ENCODE measurements at regions not wholly inside any gene's neighbourhood (a gene's known extent, or its start where the extent isn't known, plus 50 kb on each side); places are given as distances from the start of the nearest gene placed in this dataset.

DNA sequence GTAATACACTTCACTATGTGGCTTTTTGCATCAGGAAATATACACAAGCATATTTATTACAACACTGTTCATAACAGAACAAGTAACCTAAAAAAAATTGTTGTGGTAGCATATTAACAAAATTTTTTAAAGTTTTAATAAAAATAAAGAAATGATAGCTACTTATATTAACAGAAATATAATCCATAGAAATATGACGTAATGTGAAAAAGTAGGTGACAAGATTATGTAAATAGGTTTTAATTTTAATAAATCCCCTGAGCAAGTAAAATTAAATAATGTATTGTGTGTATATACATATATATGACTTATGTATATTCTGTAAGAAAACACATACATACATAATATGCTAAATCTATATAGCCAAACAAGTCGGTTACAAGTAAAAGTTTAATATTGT is 359.9 kb downstream of the SEC16B start:
- H3K36me3 ChIP-seq (ENCODE audit: low read depth, low read length): no peaks in the 10 kb centered on the region
- H3K79me2 ChIP-seq (ENCODE audit: low read length): no peaks in the 10 kb centered on the region
- H3K4me2 ChIP-seq (ENCODE audit: low read length): no peak overlapping the region
- ChIA-PET CTCF (no interaction called here), POLR2A (ENCODE audit: unreplicated experiment) (no interaction called here)
- H3K9me2 ChIP-seq (replicated peaks; ENCODE audit: low read length): no peaks in the 10 kb centered on the region
- no peak overlapping the region for H3K4me3 ChIP-seq (ENCODE audit: low read length)
- intact Hi-C loops (cut with micrococcal nuclease): no loop called here
- no peaks in the 10 kb centered on the region for H3K9me3 ChIP-seq (ENCODE audit: low read length)
- no peak for DNase-seq
- H4K20me1 ChIP-seq (ENCODE audit: low read length): no peaks in the 10 kb centered on the region
- no peak overlapping the region for H3K9ac ChIP-seq (ENCODE audit: low read length)
- H3K27ac ChIP-seq (ENCODE audit: low read length): no peak overlapping the region
- ATAC-seq: no peak
- no peaks in the 10 kb centered on the region for H3F3A ChIP-seq (ENCODE audit: low read length, unreplicated experiment)
- H2AFZ ChIP-seq (ENCODE audit: low read length): no peak overlapping the region
- no peaks in the 10 kb centered on the region for H3K27me3 ChIP-seq (ENCODE audit: low read length)
- no peaks in the 10 kb centered on the region; the same call in 1 of the 2 replicates for H3K4me1 ChIP-seq (ENCODE audit: insufficient read depth, low read length)
- TF ChIP-seq, protein P1, sequence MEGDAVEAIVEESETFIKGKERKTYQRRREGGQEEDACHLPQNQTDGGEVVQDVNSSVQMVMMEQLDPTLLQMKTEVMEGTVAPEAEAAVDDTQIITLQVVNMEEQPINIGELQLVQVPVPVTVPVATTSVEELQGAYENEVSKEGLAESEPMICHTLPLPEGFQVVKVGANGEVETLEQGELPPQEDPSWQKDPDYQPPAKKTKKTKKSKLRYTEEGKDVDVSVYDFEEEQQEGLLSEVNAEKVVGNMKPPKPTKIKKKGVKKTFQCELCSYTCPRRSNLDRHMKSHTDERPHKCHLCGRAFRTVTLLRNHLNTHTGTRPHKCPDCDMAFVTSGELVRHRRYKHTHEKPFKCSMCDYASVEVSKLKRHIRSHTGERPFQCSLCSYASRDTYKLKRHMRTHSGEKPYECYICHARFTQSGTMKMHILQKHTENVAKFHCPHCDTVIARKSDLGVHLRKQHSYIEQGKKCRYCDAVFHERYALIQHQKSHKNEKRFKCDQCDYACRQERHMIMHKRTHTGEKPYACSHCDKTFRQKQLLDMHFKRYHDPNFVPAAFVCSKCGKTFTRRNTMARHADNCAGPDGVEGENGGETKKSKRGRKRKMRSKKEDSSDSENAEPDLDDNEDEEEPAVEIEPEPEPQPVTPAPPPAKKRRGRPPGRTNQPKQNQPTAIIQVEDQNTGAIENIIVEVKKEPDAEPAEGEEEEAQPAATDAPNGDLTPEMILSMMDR (conservative IDR thresholded peaks at IDR 0.05; ENCODE audit: low read depth, low read length): no peak
- no peak for TF ChIP-seq EZH2phosphoT487 (IDR thresholded peaks at IDR 0.05; ENCODE audit: borderline replicate concordance, low read length)
- TF ChIP-seq EZH2 (IDR thresholded peaks at IDR 0.05; ENCODE audit: low read length, unreplicated experiment): no peak
- no TSS peak for BruUV-seq (replicated peaks)

DNA sequence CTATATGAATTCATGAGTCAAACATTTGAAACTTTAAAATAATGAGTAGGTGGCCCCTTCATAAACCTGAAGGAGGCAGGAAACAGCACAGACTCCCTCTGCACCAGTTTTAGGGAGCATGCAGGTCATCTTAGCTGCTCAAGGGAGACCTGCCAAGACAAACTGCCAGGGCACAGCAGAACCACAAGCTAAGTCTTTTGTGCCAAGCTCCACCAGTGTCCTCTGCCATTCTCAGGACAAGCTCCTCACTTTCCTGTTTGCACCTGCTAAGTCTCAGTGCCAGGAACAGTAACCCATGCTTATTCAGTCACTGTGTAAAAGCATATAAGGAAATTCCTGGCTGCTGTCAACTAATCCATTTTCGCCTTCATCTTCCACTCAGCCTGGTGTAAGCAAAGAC is 368.9 kb downstream of the SEC16B start:
- no peak overlapping the region for H3K9ac ChIP-seq (ENCODE audit: low read length)
- ChIA-PET POLR2A (ENCODE audit: unreplicated experiment) (no interaction called here), CTCF (no interaction called here)
- no peaks in the 10 kb centered on the region for H3K36me3 ChIP-seq (ENCODE audit: low read depth, low read length)
- BruUV-seq (replicated peaks): no TSS peak
- intact Hi-C loops (cut with micrococcal nuclease): no loop called here
- TF ChIP-seq EZH2phosphoT487 (IDR thresholded peaks at IDR 0.05; ENCODE audit: borderline replicate concordance, low read length) (no peak), EZH2 (IDR thresholded peaks at IDR 0.05; ENCODE audit: low read length, unreplicated experiment) (no peak)
- TF ChIP-seq, protein P1 (conservative IDR thresholded peaks at IDR 0.05; ENCODE audit: low read depth, low read length): no peak
- no peaks in the 10 kb centered on the region for H4K20me1 ChIP-seq (ENCODE audit: low read length)
- no peak overlapping the region for H3K27ac ChIP-seq (ENCODE audit: low read length)
- DNase-seq: no peak
- no peaks in the 10 kb centered on the region for H3K27me3 ChIP-seq (ENCODE audit: low read length)
- H3K79me2 ChIP-seq (ENCODE audit: low read length): no peaks in the 10 kb centered on the region
- H2AFZ ChIP-seq (ENCODE audit: low read length): no peak overlapping the region
- H3K4me3 ChIP-seq (ENCODE audit: low read length): no peak overlapping the region
- no peaks in the 10 kb centered on the region for H3K9me3 ChIP-seq (ENCODE audit: low read length)
- H3F3A ChIP-seq (ENCODE audit: low read length, unreplicated experiment): no peaks in the 10 kb centered on the region
- H3K4me2 ChIP-seq (ENCODE audit: low read length): no peak overlapping the region
- no peaks in the 10 kb centered on the region for H3K9me2 ChIP-seq (replicated peaks; ENCODE audit: low read length)
- ATAC-seq: no peak
- H3K4me1 ChIP-seq (ENCODE audit: insufficient read depth, low read length): no peaks in the 10 kb centered on the region

DNA sequence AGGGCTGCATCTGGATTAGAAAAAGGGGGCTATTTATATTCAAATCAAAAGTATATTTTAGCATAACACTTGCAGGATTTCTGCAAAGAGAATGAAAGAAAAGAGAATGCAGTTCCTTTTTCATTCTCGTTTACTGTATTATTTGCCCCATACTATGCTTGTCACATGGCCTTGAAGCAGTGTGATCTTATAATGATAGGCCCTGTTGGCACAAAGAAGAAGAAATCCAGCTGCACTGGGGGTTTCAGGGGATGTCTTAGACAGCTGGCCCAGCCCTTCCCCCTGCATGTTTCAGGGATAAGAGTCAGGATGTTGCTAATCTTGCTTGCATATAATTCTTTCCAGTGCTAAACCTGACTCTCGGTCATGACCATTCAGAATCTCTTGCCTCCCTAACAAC is 369.5 kb downstream of the SEC16B start:
- no peak overlapping the region for H3K4me2 ChIP-seq (ENCODE audit: low read length)
- H3K9me3 ChIP-seq (ENCODE audit: low read length): no peaks in the 10 kb centered on the region
- DNase-seq (no peak), ATAC-seq (no peak)
- H4K20me1 ChIP-seq (ENCODE audit: low read length): no peaks in the 10 kb centered on the region
- H3K27ac ChIP-seq (ENCODE audit: low read length): no peak overlapping the region
- no peak overlapping the region for H3K4me3 ChIP-seq (ENCODE audit: low read length)
- intact Hi-C loops (cut with micrococcal nuclease): no loop called here
- no peaks in the 10 kb centered on the region for H3K27me3 ChIP-seq (ENCODE audit: low read length)
- CTCF ChIA-PET: no interaction called here
- H3K4me1 ChIP-seq (ENCODE audit: insufficient read depth, low read length): no peaks in the 10 kb centered on the region
- H3K9me2 ChIP-seq (replicated peaks; ENCODE audit: low read length): no peaks in the 10 kb centered on the region
- TF ChIP-seq, protein P1 (conservative IDR thresholded peaks at IDR 0.05; ENCODE audit: low read depth, low read length): no peak
- TF ChIP-seq EZH2 (IDR thresholded peaks at IDR 0.05; ENCODE audit: low read length, unreplicated experiment) (no peak), EZH2phosphoT487 (IDR thresholded peaks at IDR 0.05; ENCODE audit: borderline replicate concordance, low read length) (no peak)
- no peak overlapping the region for H3K9ac ChIP-seq (ENCODE audit: low read length)
- no peak overlapping the region for H2AFZ ChIP-seq (ENCODE audit: low read length)
- no TSS peak for BruUV-seq (replicated peaks)
- H3F3A ChIP-seq (ENCODE audit: low read length, unreplicated experiment): no peaks in the 10 kb centered on the region
- POLR2A ChIA-PET (ENCODE audit: unreplicated experiment): no interaction called here
- H3K79me2 ChIP-seq (ENCODE audit: low read length): no peaks in the 10 kb centered on the region
- H3K36me3 ChIP-seq (ENCODE audit: low read depth, low read length): no peaks in the 10 kb centered on the region

All from PC-3 (cell line).